Fibroblast of mammary gland (primary cell): ENCODE measurements at regions not wholly inside any gene's neighbourhood (a gene's known extent, or its start where the extent isn't known, plus 50 kb on each side); places are given as distances from the start of the nearest gene placed in this dataset.

Experiments used
- DNase-seq: peaks from one replicate; pipeline ENCODE4 v3.0.0-alpha.2; 2010; ENCODE audit warnings: low read depth
- H3K4me3 ChIP-seq: 2 replicates; pipeline ENCODE4 v1.5.1; 2011; ENCODE audit warnings: low read depth, mild to moderate bottlenecking, low read length, moderate library complexity; ENCODE audit not compliant: control insufficient read depth
- CTCF ChIP-seq: conservative IDR thresholded peaks from 2 replicates; pipeline ENCODE4 v1.5.1; 2011; ENCODE audit warnings: low read depth, low read length, inconsistent platforms; ENCODE audit not compliant: control insufficient read depth, insufficient read depth

- no peak for DNase-seq
- H3K4me3 ChIP-seq = no peak overlapping the region
- no peak for TF ChIP-seq CTCF
These were observed 724.7 kb upstream of the FZD8 start for GRCh38 chr10:36366843-36367242.

DNA sequence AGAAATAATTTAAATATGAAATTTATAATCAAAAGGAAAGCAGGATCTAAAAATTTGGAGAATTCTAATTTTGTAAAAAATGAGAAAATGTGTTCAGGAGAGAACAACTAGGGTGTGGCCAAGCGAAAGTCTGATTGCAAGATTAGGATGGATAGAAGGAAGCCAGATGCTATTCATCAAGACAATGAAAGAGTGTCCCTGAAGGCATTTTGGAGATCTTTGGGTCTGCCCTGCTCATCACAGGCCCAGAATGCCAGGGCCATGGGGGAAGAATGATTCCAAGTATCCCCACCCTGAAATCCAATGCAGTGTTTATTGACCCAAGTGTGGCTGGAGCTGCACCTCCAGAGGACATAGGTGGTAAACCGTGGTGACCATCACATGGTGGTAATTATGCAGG, 724.0 kb upstream of the FZD8 start:
- no peak for TF ChIP-seq CTCF
- DNase-seq = no peak
- H3K4me3 ChIP-seq = no peak overlapping the region

DNA sequence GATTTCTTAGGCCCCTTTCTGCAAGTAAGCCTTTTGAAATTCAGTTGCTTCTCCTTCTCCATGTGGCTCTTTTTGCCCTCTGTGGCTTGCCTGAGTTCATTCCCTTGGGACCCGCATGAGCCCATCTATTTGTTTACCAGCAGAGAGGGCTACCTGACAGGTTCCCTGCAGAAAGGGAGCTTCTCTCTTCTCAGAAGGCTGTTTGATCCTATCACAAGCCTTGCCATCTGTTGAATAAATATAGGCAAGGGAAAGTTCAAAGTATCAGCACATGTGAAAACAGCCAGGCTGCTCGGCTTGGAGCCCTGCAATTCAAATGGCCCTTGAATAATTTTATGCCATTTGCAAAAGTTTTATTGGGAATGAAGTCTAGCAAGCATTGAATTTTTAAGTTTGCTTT, 720.2 kb upstream of the FZD8 start:
- no peak overlapping the region for H3K4me3 ChIP-seq
- TF ChIP-seq CTCF = no peak
- DNase-seq = no peak

- no peak for TF ChIP-seq CTCF
- no peak for DNase-seq
- no peak overlapping the region for H3K4me3 ChIP-seq
These were observed 716.6 kb upstream of the FZD8 start for GRCh38 chr10:36358736-36359135.

DNA sequence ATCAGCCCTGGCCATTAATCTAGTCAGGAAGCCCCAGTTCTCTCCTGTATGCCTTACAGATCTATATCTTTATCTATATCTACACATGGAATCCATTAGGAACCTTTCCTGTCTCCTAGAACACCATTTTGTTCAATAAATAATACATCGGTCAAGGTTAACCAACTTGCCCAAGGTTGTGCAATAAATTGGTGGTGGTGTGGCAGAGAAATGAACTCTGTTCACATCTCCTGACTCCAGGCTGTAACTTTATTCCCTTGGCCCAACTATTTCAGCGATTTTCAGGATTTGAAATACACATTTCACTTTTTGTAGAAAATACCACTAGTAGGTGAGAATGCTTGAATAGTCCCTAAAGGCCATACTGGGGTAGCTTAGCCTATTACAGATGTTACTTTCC, 712.5 kb upstream of the FZD8 start:
- no peak overlapping the region for H3K4me3 ChIP-seq
- DNase-seq = no peak
- no peak for TF ChIP-seq CTCF

DNA sequence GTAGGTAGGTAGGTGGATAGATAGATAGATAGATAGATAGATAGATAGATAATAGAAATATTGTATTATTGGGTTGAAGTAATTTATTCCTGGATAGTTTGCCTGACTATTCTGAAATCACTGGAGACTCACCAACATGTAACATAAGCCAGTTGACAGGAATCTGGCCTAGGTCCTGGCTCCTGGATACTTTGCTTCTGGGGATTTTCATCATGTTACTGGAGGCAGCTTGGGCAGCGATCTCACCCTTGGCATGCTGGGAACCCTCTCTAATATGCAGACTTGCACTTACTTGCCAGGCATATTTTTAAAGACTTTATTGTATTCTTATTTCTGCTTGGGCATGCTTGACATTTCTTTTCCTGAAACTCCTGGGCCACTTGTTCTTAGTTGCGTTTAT, 709.1 kb upstream of the FZD8 start:
- no peak for DNase-seq
- H3K4me3 ChIP-seq = no peak overlapping the region
- no peak for TF ChIP-seq CTCF

GRCh38 chr10:36349445-36350078, 707.5 kb upstream of the FZD8 start:
- DNase-seq = peak; percentile 83

More at GRCh38 chr10:36349445-36350078, 707.5 kb upstream of the FZD8 start:
- no peak for TF ChIP-seq CTCF
- H3K4me3 ChIP-seq = no peak overlapping the region
